H1 (cell line): ENCODE measurements at regions not wholly inside any gene's neighbourhood (a gene's known extent, or its start where the extent isn't known, plus 50 kb on each side); places are given as distances from the start of the nearest gene placed in this dataset.

Source experiments
- CEBPB ChIP-seq: IDR thresholded peaks from 2 replicates; pipeline ENCODE4 v1.6.1; 2012; ENCODE audit warnings: low read depth, low read length
- HDAC6 ChIP-seq: IDR thresholded peaks from one replicate; pipeline ENCODE4 v1.7.1; 2012; ENCODE audit warnings: low read depth, mild to moderate bottlenecking, inconsistent platforms, low read length, moderate library complexity
- KDM1A ChIP-seq: fragments of 200-600, 300-600 bp; sonication (generic); IDR thresholded peaks from 2 replicates; pipeline ENCODE4 v1.7.1; 2016; ENCODE audit warnings: mild to moderate bottlenecking, low read length, borderline replicate concordance
- NANOG ChIP-seq: IDR thresholded peaks from 2 replicates; pipeline ENCODE4 v1.6.1; 2011; ENCODE audit warnings: low read length, low read depth, mild to moderate bottlenecking, inconsistent platforms; ENCODE audit not compliant: insufficient read depth, poor library complexity, severe bottlenecking
- RBBP5 ChIP-seq: IDR thresholded peaks from 2 replicates; pipeline ENCODE4 v1.7.1; 2012; ENCODE audit warnings: low read depth, mild to moderate bottlenecking, inconsistent platforms, low read length, moderate library complexity, borderline replicate concordance
- SIN3A ChIP-seq, 2 experiments: IDR thresholded peaks in 1 of 2; conservative IDR thresholded peaks in 1 of 2; 2 replicates each; pipeline ENCODE4 v1.6.1; 2011 to 2012; ENCODE audit warnings: low read length in 2 of 2, improper control_type of control experiment in 1 of 2, low read depth in 1 of 2, mild to moderate bottlenecking in 1 of 2
- SRF ChIP-seq: IDR thresholded peaks from 2 replicates; pipeline ENCODE4 v1.6.1; 2011; ENCODE audit warnings: mild to moderate bottlenecking, low read depth, low read length, moderate library complexity
- TF ChIP-seq, protein P1 (sequence below): fragments of 300-600 bp; sonication (generic); IDR thresholded peaks from 2 replicates; pipeline ENCODE4 v1.7.1; 2012; ENCODE audit warnings: low read length, moderate library complexity, mild to moderate bottlenecking, inconsistent platforms; ENCODE audit not compliant: insufficient replicate concordance
- TF ChIP-seq, protein P2 (sequence below): IDR thresholded peaks from 2 replicates; pipeline ENCODE4 v1.6.1; 2012; ENCODE audit warnings: low read length, inconsistent platforms
- TF ChIP-seq, protein P3 (sequence below): IDR thresholded peaks from 2 replicates; pipeline ENCODE4 v1.6.1; 2012; ENCODE audit warnings: inconsistent platforms

DNA sequence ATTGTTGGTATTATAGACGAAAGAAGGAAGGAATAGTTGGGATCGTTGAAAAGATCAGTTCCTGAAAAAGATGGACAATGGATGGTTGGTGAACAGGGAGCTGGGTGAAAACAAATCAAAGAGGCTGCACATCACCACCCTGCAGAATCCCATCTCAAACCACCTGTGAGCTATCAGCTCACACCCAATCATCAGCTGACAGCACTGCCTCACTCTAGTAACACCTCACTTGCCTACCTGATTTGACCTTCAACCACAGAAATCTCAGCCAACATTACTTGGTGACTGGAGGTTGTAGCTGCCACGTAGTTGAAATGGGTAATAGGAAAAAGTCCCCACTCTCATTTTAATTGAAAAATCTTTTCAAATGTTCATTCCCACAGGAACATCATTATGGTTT, 101.8 kb upstream of the DST start (continued):
- TF ChIP-seq, protein P1, sequence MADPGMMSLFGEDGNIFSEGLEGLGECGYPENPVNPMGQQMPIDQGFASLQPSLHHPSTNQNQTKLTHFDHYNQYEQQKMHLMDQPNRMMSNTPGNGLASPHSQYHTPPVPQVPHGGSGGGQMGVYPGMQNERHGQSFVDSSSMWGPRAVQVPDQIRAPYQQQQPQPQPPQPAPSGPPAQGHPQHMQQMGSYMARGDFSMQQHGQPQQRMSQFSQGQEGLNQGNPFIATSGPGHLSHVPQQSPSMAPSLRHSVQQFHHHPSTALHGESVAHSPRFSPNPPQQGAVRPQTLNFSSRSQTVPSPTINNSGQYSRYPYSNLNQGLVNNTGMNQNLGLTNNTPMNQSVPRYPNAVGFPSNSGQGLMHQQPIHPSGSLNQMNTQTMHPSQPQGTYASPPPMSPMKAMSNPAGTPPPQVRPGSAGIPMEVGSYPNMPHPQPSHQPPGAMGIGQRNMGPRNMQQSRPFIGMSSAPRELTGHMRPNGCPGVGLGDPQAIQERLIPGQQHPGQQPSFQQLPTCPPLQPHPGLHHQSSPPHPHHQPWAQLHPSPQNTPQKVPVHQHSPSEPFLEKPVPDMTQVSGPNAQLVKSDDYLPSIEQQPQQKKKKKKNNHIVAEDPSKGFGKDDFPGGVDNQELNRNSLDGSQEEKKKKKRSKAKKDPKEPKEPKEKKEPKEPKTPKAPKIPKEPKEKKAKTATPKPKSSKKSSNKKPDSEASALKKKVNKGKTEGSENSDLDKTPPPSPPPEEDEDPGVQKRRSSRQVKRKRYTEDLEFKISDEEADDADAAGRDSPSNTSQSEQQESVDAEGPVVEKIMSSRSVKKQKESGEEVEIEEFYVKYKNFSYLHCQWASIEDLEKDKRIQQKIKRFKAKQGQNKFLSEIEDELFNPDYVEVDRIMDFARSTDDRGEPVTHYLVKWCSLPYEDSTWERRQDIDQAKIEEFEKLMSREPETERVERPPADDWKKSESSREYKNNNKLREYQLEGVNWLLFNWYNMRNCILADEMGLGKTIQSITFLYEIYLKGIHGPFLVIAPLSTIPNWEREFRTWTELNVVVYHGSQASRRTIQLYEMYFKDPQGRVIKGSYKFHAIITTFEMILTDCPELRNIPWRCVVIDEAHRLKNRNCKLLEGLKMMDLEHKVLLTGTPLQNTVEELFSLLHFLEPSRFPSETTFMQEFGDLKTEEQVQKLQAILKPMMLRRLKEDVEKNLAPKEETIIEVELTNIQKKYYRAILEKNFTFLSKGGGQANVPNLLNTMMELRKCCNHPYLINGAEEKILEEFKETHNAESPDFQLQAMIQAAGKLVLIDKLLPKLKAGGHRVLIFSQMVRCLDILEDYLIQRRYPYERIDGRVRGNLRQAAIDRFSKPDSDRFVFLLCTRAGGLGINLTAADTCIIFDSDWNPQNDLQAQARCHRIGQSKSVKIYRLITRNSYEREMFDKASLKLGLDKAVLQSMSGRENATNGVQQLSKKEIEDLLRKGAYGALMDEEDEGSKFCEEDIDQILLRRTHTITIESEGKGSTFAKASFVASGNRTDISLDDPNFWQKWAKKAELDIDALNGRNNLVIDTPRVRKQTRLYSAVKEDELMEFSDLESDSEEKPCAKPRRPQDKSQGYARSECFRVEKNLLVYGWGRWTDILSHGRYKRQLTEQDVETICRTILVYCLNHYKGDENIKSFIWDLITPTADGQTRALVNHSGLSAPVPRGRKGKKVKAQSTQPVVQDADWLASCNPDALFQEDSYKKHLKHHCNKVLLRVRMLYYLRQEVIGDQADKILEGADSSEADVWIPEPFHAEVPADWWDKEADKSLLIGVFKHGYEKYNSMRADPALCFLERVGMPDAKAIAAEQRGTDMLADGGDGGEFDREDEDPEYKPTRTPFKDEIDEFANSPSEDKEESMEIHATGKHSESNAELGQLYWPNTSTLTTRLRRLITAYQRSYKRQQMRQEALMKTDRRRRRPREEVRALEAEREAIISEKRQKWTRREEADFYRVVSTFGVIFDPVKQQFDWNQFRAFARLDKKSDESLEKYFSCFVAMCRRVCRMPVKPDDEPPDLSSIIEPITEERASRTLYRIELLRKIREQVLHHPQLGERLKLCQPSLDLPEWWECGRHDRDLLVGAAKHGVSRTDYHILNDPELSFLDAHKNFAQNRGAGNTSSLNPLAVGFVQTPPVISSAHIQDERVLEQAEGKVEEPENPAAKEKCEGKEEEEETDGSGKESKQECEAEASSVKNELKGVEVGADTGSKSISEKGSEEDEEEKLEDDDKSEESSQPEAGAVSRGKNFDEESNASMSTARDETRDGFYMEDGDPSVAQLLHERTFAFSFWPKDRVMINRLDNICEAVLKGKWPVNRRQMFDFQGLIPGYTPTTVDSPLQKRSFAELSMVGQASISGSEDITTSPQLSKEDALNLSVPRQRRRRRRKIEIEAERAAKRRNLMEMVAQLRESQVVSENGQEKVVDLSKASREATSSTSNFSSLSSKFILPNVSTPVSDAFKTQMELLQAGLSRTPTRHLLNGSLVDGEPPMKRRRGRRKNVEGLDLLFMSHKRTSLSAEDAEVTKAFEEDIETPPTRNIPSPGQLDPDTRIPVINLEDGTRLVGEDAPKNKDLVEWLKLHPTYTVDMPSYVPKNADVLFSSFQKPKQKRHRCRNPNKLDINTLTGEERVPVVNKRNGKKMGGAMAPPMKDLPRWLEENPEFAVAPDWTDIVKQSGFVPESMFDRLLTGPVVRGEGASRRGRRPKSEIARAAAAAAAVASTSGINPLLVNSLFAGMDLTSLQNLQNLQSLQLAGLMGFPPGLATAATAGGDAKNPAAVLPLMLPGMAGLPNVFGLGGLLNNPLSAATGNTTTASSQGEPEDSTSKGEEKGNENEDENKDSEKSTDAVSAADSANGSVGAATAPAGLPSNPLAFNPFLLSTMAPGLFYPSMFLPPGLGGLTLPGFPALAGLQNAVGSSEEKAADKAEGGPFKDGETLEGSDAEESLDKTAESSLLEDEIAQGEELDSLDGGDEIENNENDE: no peak
- TF ChIP-seq RBBP5 (no peak), CEBPB (no peak), KDM1A (no peak), SRF (no peak), SIN3A (conservative IDR thresholded peaks at IDR 0.05 in 1 of 2, IDR thresholded peaks at IDR 0.05 in 1 of 2; ENCODE audit: low read depth in 1 of 2, low read length in 2 of 2) (no peak), NANOG (no peak), HDAC6 (no peak)
- TF ChIP-seq, protein P2, sequence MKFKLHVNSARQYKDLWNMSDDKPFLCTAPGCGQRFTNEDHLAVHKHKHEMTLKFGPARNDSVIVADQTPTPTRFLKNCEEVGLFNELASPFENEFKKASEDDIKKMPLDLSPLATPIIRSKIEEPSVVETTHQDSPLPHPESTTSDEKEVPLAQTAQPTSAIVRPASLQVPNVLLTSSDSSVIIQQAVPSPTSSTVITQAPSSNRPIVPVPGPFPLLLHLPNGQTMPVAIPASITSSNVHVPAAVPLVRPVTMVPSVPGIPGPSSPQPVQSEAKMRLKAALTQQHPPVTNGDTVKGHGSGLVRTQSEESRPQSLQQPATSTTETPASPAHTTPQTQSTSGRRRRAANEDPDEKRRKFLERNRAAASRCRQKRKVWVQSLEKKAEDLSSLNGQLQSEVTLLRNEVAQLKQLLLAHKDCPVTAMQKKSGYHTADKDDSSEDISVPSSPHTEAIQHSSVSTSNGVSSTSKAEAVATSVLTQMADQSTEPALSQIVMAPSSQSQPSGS: no peak
- TF ChIP-seq, protein P3, sequence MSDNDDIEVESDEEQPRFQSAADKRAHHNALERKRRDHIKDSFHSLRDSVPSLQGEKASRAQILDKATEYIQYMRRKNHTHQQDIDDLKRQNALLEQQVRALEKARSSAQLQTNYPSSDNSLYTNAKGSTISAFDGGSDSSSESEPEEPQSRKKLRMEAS: no peak
